Activated naive CD8-positive, alpha-beta T cell treated with anti-CD3 and anti-CD28 coated beads, Interleukin-2, amount 50 U/mL, for 16 hours (primary cell): ENCODE measurements at regions not wholly inside any gene's neighbourhood (a gene's known extent, or its start where the extent isn't known, plus 50 kb on each side); places are given as distances from the start of the nearest gene placed in this dataset.

Source experiments
- DNase-seq: peaks from one replicate; pipeline ENCODE4 v3.0.0-alpha.2; 2020; ENCODE audit warnings: low read depth, low spot score

- DNase-seq = no peak
Measured at GRCh38 chr15:95940431-95940985, 390.0 kb upstream of the NR2F2 start.

GRCh38 chr15:95944193-95944592 is 386.3 kb upstream of the NR2F2 start:
- DNase-seq = no peak

- no peak for DNase-seq
Measured at GRCh38 chr15:95944661-95945255, 385.7 kb upstream of the NR2F2 start.

- DNase-seq = no peak
Measured at GRCh38 chr15:95946241-95946640, 384.3 kb upstream of the NR2F2 start.

GRCh38 chr15:95946926-95947325 is 383.6 kb upstream of the NR2F2 start:
- no peak for DNase-seq

GRCh38 chr15:95948411-95948810 is 382.1 kb upstream of the NR2F2 start:
- no peak for DNase-seq

- no peak for DNase-seq
Measured at GRCh38 chr15:95953032-95953431, 377.5 kb upstream of the NR2F2 start.

- DNase-seq = no peak
Measured at GRCh38 chr15:95957861-95958260, 372.6 kb upstream of the NR2F2 start.

GRCh38 chr15:95958382-95958781 is 372.1 kb upstream of the NR2F2 start:
- no peak for DNase-seq

GRCh38 chr15:95968856-95969255 is 361.6 kb upstream of the NR2F2 start:
- DNase-seq = no peak

- DNase-seq = no peak
Measured at GRCh38 chr15:95970326-95970725, 360.2 kb upstream of the NR2F2 start.

- no peak for DNase-seq
Measured at GRCh38 chr15:95972041-95972553, 358.4 kb upstream of the NR2F2 start.

GRCh38 chr15:95972812-95973211 is 357.7 kb upstream of the NR2F2 start:
- DNase-seq = no peak

- DNase-seq = no peak
Measured at GRCh38 chr15:95973566-95974256, 356.8 kb upstream of the NR2F2 start.

- DNase-seq = no peak
Measured at GRCh38 chr15:95975212-95975611, 355.3 kb upstream of the NR2F2 start.

GRCh38 chr15:95979286-95979685 is 351.2 kb upstream of the NR2F2 start:
- no peak for DNase-seq

GRCh38 chr15:95981209-95981608 is 349.3 kb upstream of the NR2F2 start:
- no peak for DNase-seq

- DNase-seq = no peak
Measured at GRCh38 chr15:95987299-95987698, 343.2 kb upstream of the NR2F2 start.

GRCh38 chr15:95987886-95988573 is 342.5 kb upstream of the NR2F2 start:
- no peak for DNase-seq

- no peak for DNase-seq
Measured at GRCh38 chr15:95988574-95988887, 342.0 kb upstream of the NR2F2 start.

GRCh38 chr15:95989392-95989791 is 341.1 kb upstream of the NR2F2 start:
- no peak for DNase-seq

- DNase-seq = no peak
Measured at GRCh38 chr15:95990833-95991232, 339.7 kb upstream of the NR2F2 start.

GRCh38 chr15:95994418-95994817 is 336.1 kb upstream of the NR2F2 start:
- DNase-seq = no peak
